Osteocyte (in vitro differentiated cells): ENCODE measurements at regions not wholly inside any gene's neighbourhood (a gene's known extent, or its start where the extent isn't known, plus 50 kb on each side); places are given as distances from the start of the nearest gene placed in this dataset.

Experiments
- DNase-seq: peaks from one replicate; pipeline ENCODE4 v3.0.0; 2021; ENCODE audit warnings: mixed read lengths; ENCODE audit not compliant: unreplicated experiment; ENCODE audit errors: extremely low spot score
- H3K27ac Mint-ChIP-seq: one replicate; pipeline ENCODE4 v1.8.0; 2021; ENCODE audit warnings: mild to moderate bottlenecking, mixed read lengths; ENCODE audit not compliant: unreplicated experiment
- H3K27me3 Mint-ChIP-seq: one replicate; pipeline ENCODE4 v1.8.0; 2021; ENCODE audit warnings: mixed read lengths; ENCODE audit not compliant: unreplicated experiment
- H3K36me3 Mint-ChIP-seq: one replicate; pipeline ENCODE4 v1.8.0; 2021; ENCODE audit warnings: mixed read lengths; ENCODE audit not compliant: unreplicated experiment
- H3K4me1 Mint-ChIP-seq: one replicate; pipeline ENCODE4 v1.8.0; 2021; ENCODE audit warnings: mixed read lengths; ENCODE audit not compliant: unreplicated experiment
- H3K4me3 Mint-ChIP-seq: one replicate; pipeline ENCODE4 v1.8.0; 2021; ENCODE audit warnings: mild to moderate bottlenecking, moderate library complexity, mixed read lengths; ENCODE audit not compliant: unreplicated experiment
- H3K9me3 Mint-ChIP-seq: one replicate; pipeline ENCODE4 v1.8.0; 2021; ENCODE audit warnings: mixed read lengths; ENCODE audit not compliant: unreplicated experiment
- CTCF ChIP-seq: fragments of 200-600 bp; sonication (generic); IDR thresholded peaks from 2 replicates; pipeline ENCODE4 v1.5.0; 2021; ENCODE audit warnings: antibody characterized with exemption, mild to moderate bottlenecking, moderate library complexity

GRCh38 chr22:27598792-27599191, 202.8 kb downstream of the MN1 start:
- Mint-ChIP-seq H3K36me3 (no peaks in the 10 kb centered on the region), H3K27ac (no peak overlapping the region), H3K9me3 (no peaks in the 10 kb centered on the region), H3K4me1 (peaks cover 17% of the 10 kb centered on the region), H3K4me3 (no peak overlapping the region), H3K27me3 (no peaks in the 10 kb centered on the region)
- no peak for DNase-seq
- no peak for TF ChIP-seq CTCF

GRCh38 chr22:27601195-27601594, 200.4 kb downstream of the MN1 start:
- peaks cover 25% of the 10 kb centered on the region for H3K4me1 Mint-ChIP-seq
- H3K4me3 Mint-ChIP-seq = no peak overlapping the region
- H3K27ac Mint-ChIP-seq = no peak overlapping the region
- H3K36me3 Mint-ChIP-seq = no peaks in the 10 kb centered on the region
- no peaks in the 10 kb centered on the region for H3K9me3 Mint-ChIP-seq
- TF ChIP-seq CTCF = no peak
- no peaks in the 10 kb centered on the region for H3K27me3 Mint-ChIP-seq
- DNase-seq = no peak

- H3K4me1 Mint-ChIP-seq = peaks cover 25% of the 10 kb centered on the region
- H3K27ac Mint-ChIP-seq = no peak overlapping the region
- TF ChIP-seq CTCF = no peak
- no peaks in the 10 kb centered on the region for H3K27me3 Mint-ChIP-seq
- H3K4me3 Mint-ChIP-seq = no peak overlapping the region
- no peak for DNase-seq
- H3K9me3 Mint-ChIP-seq = no peaks in the 10 kb centered on the region
- no peaks in the 10 kb centered on the region for H3K36me3 Mint-ChIP-seq
Observed at GRCh38 chr22:27602390-27602789, 199.2 kb downstream of the MN1 start.

- Mint-ChIP-seq H3K9me3 (no peaks in the 10 kb centered on the region), H3K4me3 (peak overlapping the region; percentile 35), H3K4me1 (peaks cover 25% of the 10 kb centered on the region), H3K27ac (peak overlapping the region; percentile 91), H3K27me3 (no peaks in the 10 kb centered on the region), H3K36me3 (no peaks in the 10 kb centered on the region)
- no peak for TF ChIP-seq CTCF
- DNase-seq = no peak
Observed at GRCh38 chr22:27603111-27603799, 198.3 kb downstream of the MN1 start.

- Mint-ChIP-seq H3K27ac (peak overlapping the region; percentile 91), H3K27me3 (no peaks in the 10 kb centered on the region), H3K4me1 (peaks cover 25% of the 10 kb centered on the region), H3K36me3 (no peaks in the 10 kb centered on the region), H3K4me3 (no peak overlapping the region), H3K9me3 (no peaks in the 10 kb centered on the region)
- no peak for DNase-seq
- no peak for TF ChIP-seq CTCF
Observed at GRCh38 chr22:27603800-27604144, 197.8 kb downstream of the MN1 start.
